Cardiac fibroblast (primary cell): ENCODE measurements at regions not wholly inside any gene's neighbourhood (a gene's known extent, or its start where the extent isn't known, plus 50 kb on each side); places are given as distances from the start of the nearest gene placed in this dataset.

Experiments
- DNase-seq, 2 donors: peaks; one replicate each; pipeline versions ENCODE4 v3.0.0 to v3.0.0-alpha.2; 2010; ENCODE audit warnings: low read depth in 2 of 2
- H3K4me3 ChIP-seq, 2 donors: replicated peaks in 1 of 2; 1 replicate in 1 of 2; 2 replicates in 1 of 2; pipeline ENCODE4 v1.5.1; 2011; ENCODE audit warnings: low read depth in 2 of 2, low read length in 2 of 2, mild to moderate bottlenecking in 2 of 2, moderate library complexity in 1 of 2
- CTCF ChIP-seq: IDR thresholded peaks from one replicate; pipeline ENCODE4 v1.5.1; 2011; ENCODE audit warnings: low read depth, mild to moderate bottlenecking, low read length, inconsistent platforms

- no peak for DNase-seq
- no peak for TF ChIP-seq CTCF
- no peak overlapping the region for H3K4me3 ChIP-seq
Observed at GRCh38 chr4:180694875-180695274, 1548.3 kb upstream of the TENM3 start.

- peak; percentile 14 to 27 for DNase-seq
- H3K4me3 ChIP-seq = no peak overlapping the region
- TF ChIP-seq CTCF = no peak
Observed at GRCh38 chr4:180695851-180696250, 1547.4 kb upstream of the TENM3 start.

GRCh38 chr4:180696460-180697092 lies 1546.6 kb upstream of the TENM3 start:
- H3K4me3 ChIP-seq = no peak overlapping the region
- no peak for DNase-seq
- no peak for TF ChIP-seq CTCF

GRCh38 chr4:180698550-180699195 lies 1544.5 kb upstream of the TENM3 start:
- H3K4me3 ChIP-seq = no peak overlapping the region
- TF ChIP-seq CTCF = no peak

GRCh38 chr4:180706766-180707165 lies 1536.4 kb upstream of the TENM3 start:
- no peak for DNase-seq
- TF ChIP-seq CTCF = no peak
- H3K4me3 ChIP-seq = no peak overlapping the region

More at GRCh38 chr4:180698550-180699195, 1544.5 kb upstream of the TENM3 start:
- DNase-seq = no peak

- no peak overlapping the region for H3K4me3 ChIP-seq
- DNase-seq = no peak
- TF ChIP-seq CTCF = no peak
Observed at GRCh38 chr4:180710628-180711337, 1532.4 kb upstream of the TENM3 start.
